Thyroid gland (tissue), 4 donors: ENCODE measurements at regions not wholly inside any gene's neighbourhood (a gene's known extent, or its start where the extent isn't known, plus 50 kb on each side); places are given as distances from the start of the nearest gene placed in this dataset.

Experiments used
- DNase-seq, 2 donors: peaks; one replicate each; pipeline ENCODE4 v3.0.0-alpha.2; 2019
- H3K27ac ChIP-seq, 3 donors: fragments of 200-600 bp; sonication (generic); 1 replicate in 2 of 3; 2 replicates in 1 of 3; pipeline ENCODE4 v1.5.1; 2016 to 2019; ENCODE audit warnings: mild to moderate bottlenecking in 1 of 3, moderate library complexity in 1 of 3
- H3K27me3 ChIP-seq: fragments of 200-600 bp; sonication (generic); one replicate; pipeline ENCODE4 v1.5.1; 2019
- H3K36me3 ChIP-seq, 2 donors: fragments of 200-600 bp; sonication (generic); one replicate each; pipeline ENCODE4 v1.5.1; 2016 to 2019
- H3K4me1 ChIP-seq, 2 donors: fragments of 200-600 bp; sonication (generic); one replicate each; pipeline ENCODE4 v1.5.1; 2017 to 2019
- H3K4me3 ChIP-seq, 3 donors: fragments of 200-600 bp; sonication (generic); replicated peaks in 1 of 3; 1 replicate in 2 of 3; 2 replicates in 1 of 3; pipeline ENCODE4 v1.5.1; 2016; ENCODE audit warnings: mild to moderate bottlenecking in 1 of 3
- H3K9me3 ChIP-seq: fragments of 200-600 bp; sonication (generic); one replicate; pipeline ENCODE4 v1.5.1; 2017
- CTCF ChIP-seq, 6 experiments: fragments of 200-600 bp in 3 of 6; fragments of 450-650 bp in 3 of 6; sonication (generic) in 3 of 6; IDR thresholded peaks; one replicate each; pipeline ENCODE4 v1.5.1; 2016 to 2019; ENCODE audit warnings: antibody characterized with exemption in 6 of 6, mild to moderate bottlenecking in 2 of 6, inconsistent platforms in 1 of 6, moderate library complexity in 1 of 6
- POLR2A ChIP-seq, 2 donors: fragments of 450-650 bp; IDR thresholded peaks; one replicate each; pipeline ENCODE4 v1.6.1; 2017; ENCODE audit warnings: antibody characterized with exemption in 2 of 2, mild to moderate bottlenecking in 2 of 2, moderate library complexity in 1 of 2
- WGBS, 2 donors: methylation state at CpG; one replicate each; pipeline ENCODE4 v1.1.5; 2017; 5-methylcytosine and 5-hydroxymethylcytosine counted together
- intact Hi-C: fragments of 100-400 bp; cut with DNase I; formaldehyde crosslinking; loops from one replicate; pipeline ENCODE4 v1.15.1; 2023

GRCh38 chr2:153156743-153157142, 321.8 kb downstream of the RPRM start:
- intact Hi-C loops = no loop called here
- Histone ChIP-seq H3K27me3 (no peaks in the 10 kb centered on the region), H3K36me3 (no peaks in the 10 kb centered on the region), H3K9me3 (no peaks in the 10 kb centered on the region), H3K27ac (no peak overlapping the region), H3K4me3 (no peak overlapping the region), H3K4me1 (no peaks in the 10 kb centered on the region)
- TF ChIP-seq POLR2A (IDR thresholded peaks at IDR 0.05) = no peak
- no peak for TF ChIP-seq CTCF (IDR thresholded peaks at IDR 0.05)
- 77 to 81% methylated on average over 2 of the region's 2 CpGs for WGBS, 2 donors
- DNase-seq = no peak

- H3K27ac ChIP-seq = no peak overlapping the region
- H3K36me3 ChIP-seq = no peaks in the 10 kb centered on the region
- no peaks in the 10 kb centered on the region for H3K9me3 ChIP-seq
- 91 to 92% methylated on average over 2 of the region's 2 CpGs for WGBS, 2 donors
- intact Hi-C loops = no loop called here
- TF ChIP-seq CTCF (IDR thresholded peaks at IDR 0.05) = no peak
- no peak for TF ChIP-seq POLR2A (IDR thresholded peaks at IDR 0.05)
- H3K27me3 ChIP-seq = no peaks in the 10 kb centered on the region
- H3K4me1 ChIP-seq = no peaks in the 10 kb centered on the region
- H3K4me3 ChIP-seq = no peak overlapping the region
- DNase-seq = no peak
These were observed 326.5 kb downstream of the RPRM start for GRCh38 chr2:153152036-153152435.

GRCh38 chr2:153145470-153145978, 333.0 kb downstream of the RPRM start:
- intact Hi-C loops = no loop called here
- Histone ChIP-seq H3K36me3 (no peaks in the 10 kb centered on the region), H3K27me3 (no peaks in the 10 kb centered on the region), H3K4me1 (no peaks in the 10 kb centered on the region), H3K9me3 (no peaks in the 10 kb centered on the region), H3K27ac (no peak overlapping the region), H3K4me3 (no peak overlapping the region)
- WGBS, 2 donors = 75 to 88% methylated on average over 1 of the region's 1 CpG
- DNase-seq = no peak
- TF ChIP-seq POLR2A (IDR thresholded peaks at IDR 0.05) (no peak), CTCF (IDR thresholded peaks at IDR 0.05) (no peak)

- Histone ChIP-seq H3K36me3 (no peaks in the 10 kb centered on the region), H3K27me3 (no peaks in the 10 kb centered on the region), H3K9me3 (no peaks in the 10 kb centered on the region), H3K4me3 (no peak overlapping the region), H3K4me1 (no peaks in the 10 kb centered on the region), H3K27ac (no peak overlapping the region)
- no peak for DNase-seq
- 47 to 57% methylated on average over 2 of the region's 2 CpGs for WGBS, 2 donors
- TF ChIP-seq POLR2A (IDR thresholded peaks at IDR 0.05) (no peak), CTCF (IDR thresholded peaks at IDR 0.05) (no peak)
- intact Hi-C loops = no loop called here
These were observed 335.0 kb downstream of the RPRM start for GRCh38 chr2:153143540-153143939.

GRCh38 chr2:153140498-153140897, 338.1 kb downstream of the RPRM start:
- intact Hi-C loops = no loop called here
- TF ChIP-seq CTCF (IDR thresholded peaks at IDR 0.05) = no peak
- TF ChIP-seq POLR2A (IDR thresholded peaks at IDR 0.05) = no peak

More at GRCh38 chr2:153140498-153140897, 338.1 kb downstream of the RPRM start:
- Histone ChIP-seq H3K4me1 (no peaks in the 10 kb centered on the region), H3K27ac (no peak overlapping the region), H3K4me3 (no peak overlapping the region), H3K36me3 (no peaks in the 10 kb centered on the region), H3K9me3 (no peaks in the 10 kb centered on the region), H3K27me3 (no peaks in the 10 kb centered on the region)
- DNase-seq = no peak
- WGBS, 2 donors = 92 to 96% methylated on average over 1 of the region's 1 CpG
